C4-2B (cell line): ENCODE measurements at regions not wholly inside any gene's neighbourhood (a gene's known extent, or its start where the extent isn't known, plus 50 kb on each side); places are given as distances from the start of the nearest gene placed in this dataset.

Experiments
- CTCF ChIP-seq: fragments of 450-650 bp; conservative IDR thresholded peaks from 2 replicates; pipeline ENCODE4 v1.5.1; 2017; ENCODE audit warnings: mild to moderate bottlenecking
- ZFX ChIP-seq: fragments of 450-650 bp; IDR thresholded peaks from 2 replicates; pipeline ENCODE4 v1.6.1; 2017

- TF ChIP-seq CTCF (no peak), ZFX (no peak)
Observed at GRCh38 chr6:163714179-163714578, 299.7 kb downstream of the QKI start.
